A549 (cell line): ENCODE measurements at regions not wholly inside any gene's neighbourhood (a gene's known extent, or its start where the extent isn't known, plus 50 kb on each side); places are given as distances from the start of the nearest gene placed in this dataset.

Experiments
- KDM1A ChIP-seq: fragments of 200-600 bp; sonication (generic); IDR thresholded peaks from 2 replicates; pipeline ENCODE4 v1.6.1; 2016; ENCODE audit warnings: low read depth, mild to moderate bottlenecking
- POLR2A ChIP-seq: IDR thresholded peaks from 2 replicates; pipeline ENCODE4 v1.6.1; 2012; ENCODE audit warnings: mild to moderate bottlenecking, low read length
- SMC3 ChIP-seq: fragments of >200 bp; sonication (Bioruptor Twin); formaldehyde crosslinking; IDR thresholded peaks from 3 replicates; pipeline ENCODE4 v1.6.1; 2018; ENCODE audit warnings: inconsistent platforms
- TF ChIP-seq, protein P1 (sequence below): fragments of >200 bp; sonication (Bioruptor Twin); formaldehyde crosslinking; IDR thresholded peaks from 3 replicates; pipeline ENCODE4 v1.5.1; 2016

DNA sequence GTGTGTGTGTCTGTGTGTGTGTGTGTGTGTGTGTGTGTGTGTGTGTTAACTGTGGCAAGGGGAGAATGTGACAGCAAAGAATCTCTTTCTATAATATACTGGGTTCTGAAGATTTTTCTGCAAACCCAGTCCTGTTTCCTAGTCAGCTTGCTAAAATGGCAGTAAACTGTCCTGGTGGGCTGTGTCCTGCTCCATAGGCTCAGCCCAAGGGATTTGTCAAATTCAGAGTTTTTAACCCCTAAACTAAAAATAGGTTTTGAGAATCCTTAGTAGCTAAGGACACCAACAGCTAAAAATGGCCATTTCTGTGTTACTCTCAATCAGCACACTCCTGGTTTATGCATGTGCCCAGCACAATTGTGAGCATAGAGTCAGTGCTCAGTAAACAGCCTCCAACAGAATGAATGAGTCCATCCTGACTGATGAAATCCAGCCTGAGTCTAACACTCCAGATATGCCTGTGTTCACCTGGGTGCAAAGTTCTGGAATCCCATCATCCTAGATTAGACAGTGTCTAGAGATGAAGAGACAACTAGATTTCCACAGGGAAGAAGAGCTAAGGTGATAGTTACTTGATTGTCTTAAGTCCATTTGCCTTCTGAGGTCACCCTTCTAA is 192.6 kb downstream of the TTC6 start:
- TF ChIP-seq SMC3: no peak
- TF ChIP-seq, protein P1, sequence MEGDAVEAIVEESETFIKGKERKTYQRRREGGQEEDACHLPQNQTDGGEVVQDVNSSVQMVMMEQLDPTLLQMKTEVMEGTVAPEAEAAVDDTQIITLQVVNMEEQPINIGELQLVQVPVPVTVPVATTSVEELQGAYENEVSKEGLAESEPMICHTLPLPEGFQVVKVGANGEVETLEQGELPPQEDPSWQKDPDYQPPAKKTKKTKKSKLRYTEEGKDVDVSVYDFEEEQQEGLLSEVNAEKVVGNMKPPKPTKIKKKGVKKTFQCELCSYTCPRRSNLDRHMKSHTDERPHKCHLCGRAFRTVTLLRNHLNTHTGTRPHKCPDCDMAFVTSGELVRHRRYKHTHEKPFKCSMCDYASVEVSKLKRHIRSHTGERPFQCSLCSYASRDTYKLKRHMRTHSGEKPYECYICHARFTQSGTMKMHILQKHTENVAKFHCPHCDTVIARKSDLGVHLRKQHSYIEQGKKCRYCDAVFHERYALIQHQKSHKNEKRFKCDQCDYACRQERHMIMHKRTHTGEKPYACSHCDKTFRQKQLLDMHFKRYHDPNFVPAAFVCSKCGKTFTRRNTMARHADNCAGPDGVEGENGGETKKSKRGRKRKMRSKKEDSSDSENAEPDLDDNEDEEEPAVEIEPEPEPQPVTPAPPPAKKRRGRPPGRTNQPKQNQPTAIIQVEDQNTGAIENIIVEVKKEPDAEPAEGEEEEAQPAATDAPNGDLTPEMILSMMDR: no peak
- TF ChIP-seq POLR2A: no peak
- TF ChIP-seq KDM1A: no peak
